ENCODE measurements at regions not wholly inside any gene's neighbourhood (a gene's known extent, or its start where the extent isn't known, plus 50 kb on each side); places are given as distances from the start of the nearest gene placed in this dataset.
"Not testable (repeated sequence)": the region's sequence is repeated elsewhere in the genome, so short reads cannot be mapped to it uniquely, and the experiment has no call there.

DNA sequence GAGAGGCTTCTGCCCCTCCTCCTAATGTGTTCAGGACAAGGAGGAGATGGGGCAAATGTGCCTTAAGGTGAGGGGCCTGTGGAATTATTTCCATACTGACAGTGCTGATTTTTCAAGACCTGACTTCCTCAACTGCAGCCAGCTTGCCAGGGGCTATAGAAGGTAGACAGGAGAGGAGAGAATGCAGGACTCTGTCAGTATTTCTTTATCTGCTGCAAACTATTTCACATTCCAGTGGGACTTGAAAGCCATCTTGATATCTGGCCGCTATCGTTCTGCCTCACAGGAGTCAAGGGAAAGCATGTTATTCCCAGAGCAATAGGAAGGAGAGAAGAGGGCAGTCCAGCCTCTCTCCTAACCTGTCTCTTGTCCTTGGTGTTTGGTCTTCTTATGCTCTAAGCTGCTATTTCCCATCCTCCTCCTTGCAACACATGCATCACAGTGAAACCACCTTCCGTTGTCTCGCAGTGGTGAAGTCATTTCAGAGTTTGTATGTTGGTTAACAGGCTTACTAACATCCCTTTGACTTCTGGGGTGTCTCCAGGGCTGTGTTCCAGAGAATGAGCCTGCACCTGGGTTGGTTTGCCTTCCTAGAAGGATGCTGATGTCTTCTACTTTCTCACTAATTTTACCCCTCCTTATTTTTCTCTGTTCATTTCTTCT is 95.1 kb upstream of the MRPS22 start:
- no peak for DNase-seq

DNA sequence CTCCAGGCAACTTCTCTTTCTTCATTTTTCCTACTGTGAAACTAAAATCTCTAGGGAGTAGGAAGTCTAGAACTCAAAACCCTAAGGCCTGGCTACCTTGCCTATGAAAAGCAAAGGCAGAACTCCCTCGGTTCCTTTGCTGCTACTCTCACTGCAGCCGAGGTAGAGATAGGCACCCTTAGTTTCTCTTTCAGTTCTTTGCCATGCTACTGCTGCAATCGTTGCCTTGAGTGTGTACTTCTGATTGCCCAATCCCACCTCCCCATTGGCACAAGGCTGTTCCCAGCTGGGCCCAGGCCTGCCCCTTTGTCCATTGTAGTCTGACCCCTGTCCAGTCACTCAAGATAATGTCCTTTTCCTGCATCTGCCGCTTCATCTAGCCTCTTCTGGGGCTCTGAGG is 92.3 kb upstream of the MRPS22 start:
- DNase-seq: no peak

DNA sequence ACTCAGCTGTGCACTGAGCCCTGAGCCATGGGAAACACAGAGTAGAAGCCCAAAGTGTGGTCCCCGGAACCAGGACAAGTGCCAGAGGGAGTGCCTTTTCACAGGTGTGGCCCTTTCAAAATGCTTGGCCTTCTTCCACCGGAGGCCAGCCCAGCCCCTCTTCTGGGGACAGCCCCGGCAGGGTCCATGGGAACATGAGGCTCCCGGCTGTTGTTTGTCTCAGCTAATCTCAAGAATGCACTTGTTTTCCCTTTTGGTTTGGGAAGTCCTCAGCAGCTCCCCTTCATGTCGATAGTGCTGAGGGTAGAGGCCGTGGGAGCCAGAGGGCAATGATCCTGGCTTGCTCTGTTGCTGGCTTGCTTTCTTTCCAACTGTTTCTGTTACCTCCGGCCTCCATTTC is 91.1 kb upstream of the MRPS22 start:
- no peak for DNase-seq

DNA sequence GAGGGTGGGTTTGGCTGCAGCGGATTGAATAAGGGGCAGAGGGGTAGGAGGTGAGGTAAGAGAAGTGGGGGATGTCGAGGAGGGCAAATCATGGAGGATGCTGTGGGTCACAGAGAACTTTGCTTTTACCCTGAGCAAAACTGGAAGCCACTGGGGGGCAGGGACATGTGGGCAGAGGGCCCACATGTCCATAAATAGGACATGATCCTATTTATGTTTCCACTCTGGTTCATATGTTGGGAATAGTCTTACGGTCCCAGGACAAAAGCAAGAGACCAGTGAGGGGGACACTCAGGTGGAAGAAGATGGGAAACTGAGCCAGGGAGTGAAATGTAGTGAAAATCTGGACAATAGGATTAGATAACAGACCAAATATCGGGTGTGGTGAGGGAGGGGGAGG is 85.5 kb upstream of the MRPS22 start:
- no peak for DNase-seq

DNA sequence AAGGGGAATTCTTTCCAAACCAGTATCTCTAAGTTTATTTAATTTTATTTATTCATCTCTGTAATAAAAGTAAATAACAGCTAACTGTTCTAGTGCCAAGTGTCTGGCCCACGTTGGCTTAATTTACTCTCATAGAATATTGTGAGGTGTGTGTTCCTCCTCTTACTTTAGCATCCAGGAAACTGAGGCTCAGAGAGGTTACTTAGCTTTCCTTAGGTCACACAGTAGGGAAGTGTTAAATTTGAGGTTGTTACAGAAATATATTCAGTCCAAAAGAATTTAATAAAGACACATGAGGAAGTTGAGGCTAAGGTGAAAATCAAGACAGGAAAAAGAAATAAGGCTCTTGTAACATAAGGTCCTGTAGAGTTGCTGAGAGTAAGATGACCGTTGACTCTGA is 84.4 kb upstream of the MRPS22 start:
- no peak for DNase-seq

DNA sequence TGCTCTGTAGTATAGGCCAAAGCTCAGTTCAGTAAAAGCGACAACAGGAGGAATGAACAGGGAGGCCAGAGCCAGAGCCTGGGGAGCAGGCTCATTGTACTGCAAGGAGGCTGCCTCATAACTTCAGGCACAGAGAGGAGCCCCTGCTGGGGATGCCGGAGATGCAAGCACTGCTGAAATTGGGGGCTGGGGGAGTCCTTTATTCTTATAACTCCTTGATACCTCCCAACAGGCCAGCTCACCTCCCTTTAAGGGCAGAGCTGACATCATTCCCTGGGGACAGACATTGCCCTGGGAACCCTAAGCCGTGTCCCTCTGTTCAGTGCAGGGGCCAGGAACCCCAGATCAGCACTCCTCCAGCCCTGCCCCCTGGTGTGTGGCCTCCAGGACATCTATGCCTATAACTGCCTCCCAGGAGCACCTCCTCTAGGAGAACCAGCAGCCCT is 83.8 kb upstream of the MRPS22 start:
- no peak for DNase-seq

DNA sequence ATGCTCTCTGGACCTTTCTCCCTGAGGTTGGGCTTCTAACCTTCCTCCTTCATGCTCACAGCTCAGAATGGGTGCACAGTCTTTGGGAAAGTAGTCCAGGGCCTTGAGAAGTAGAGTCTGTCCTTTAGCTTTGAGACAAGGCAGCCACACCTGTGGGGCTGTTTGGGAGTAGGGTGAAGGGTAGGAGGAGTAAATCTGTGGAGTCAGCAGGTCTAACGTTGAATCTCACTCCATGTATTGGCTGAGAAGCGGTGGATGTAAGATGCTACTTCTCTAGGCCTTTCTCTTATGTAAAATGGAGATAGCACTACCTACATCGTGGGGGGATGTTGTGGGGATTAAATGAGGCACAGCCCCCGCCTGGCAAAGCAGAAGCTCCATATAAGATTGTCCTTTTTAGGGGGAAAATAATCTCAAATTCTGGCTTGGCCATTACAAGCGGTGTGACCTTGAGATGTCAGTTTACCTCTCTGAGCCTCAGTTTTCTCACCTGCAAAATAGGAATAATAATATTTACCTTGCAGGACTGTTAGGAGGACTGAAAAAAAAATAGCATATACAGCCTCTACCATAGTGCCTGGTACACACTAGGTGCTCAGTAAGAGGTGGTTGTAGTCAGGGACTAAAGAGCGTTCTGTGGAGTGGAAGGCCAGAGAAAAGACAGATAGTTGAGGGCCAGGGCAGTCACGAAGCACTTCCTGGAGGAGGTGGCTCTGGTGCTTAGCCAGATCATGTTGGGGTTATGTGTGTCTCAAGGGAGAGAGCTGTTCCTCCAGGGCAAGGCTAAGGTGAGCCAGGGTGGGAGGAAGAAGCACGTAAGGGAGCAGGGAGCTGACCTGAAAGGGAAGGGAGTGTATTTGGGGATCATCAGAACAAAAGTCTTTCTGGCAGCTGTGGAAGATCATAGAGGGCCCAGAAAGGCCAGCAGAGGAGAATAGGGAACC is 82.8 kb upstream of the MRPS22 start:
- DNase-seq: no peak

DNA sequence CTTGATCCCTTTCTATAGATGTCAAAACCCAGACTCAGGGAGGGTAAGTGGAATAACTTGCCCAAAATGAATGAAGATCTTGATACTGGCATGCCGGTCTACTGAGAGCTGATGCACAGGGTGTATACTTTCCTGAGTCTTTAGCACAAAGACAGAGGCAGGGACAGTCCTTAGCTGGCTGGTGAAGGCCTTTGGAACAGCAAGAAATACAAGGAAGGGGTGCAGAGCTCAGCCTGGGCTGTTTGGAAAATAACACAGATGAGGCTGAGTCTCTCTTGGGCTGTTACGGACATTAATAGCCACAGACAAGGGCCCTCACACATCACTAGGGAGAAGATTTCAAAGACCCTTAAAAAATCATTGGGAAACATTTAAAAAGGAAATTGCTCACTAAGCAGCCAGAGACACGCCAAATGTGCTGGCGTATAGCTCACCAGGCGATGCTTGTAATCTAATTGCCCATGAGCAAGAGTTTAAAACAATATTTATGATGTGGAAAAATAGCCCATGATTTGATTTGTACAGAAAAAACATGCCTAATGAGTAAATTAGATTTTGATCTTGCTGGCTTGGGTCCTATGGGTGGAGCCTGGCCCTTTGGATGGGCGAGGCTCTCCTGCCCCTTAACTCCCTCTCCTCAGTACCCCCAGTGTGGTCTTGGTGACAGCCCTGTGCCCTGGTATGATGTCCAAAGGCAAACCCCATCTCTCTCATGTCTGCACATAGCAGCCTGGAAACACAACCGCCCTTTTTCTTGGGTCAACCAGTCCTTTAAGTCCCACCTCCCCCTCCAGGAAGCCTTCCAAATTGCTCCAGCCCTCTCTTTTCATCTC is 81.8 kb upstream of the MRPS22 start:
- DNase-seq: no peak

DNA sequence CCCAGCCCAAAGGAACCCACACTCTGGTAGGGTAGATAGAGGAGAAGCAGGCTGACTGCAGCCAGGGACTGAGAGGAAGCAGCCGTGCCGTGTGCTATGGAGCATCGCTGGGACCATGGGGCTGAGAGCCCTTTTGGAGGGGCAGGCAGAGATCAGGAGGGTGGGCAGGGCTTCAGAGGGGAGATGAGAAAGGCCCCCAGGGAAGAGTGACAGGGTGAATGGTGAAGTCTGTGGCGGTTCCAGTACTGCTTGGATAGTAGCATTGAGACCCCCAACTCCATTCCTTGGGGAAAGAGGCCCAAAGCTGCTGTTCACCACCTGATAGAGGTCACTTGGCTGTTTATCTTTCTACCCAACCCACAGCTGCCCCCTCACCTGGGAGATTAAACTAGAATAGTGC is 80.0 kb upstream of the MRPS22 start:
- no peak for DNase-seq

DNA sequence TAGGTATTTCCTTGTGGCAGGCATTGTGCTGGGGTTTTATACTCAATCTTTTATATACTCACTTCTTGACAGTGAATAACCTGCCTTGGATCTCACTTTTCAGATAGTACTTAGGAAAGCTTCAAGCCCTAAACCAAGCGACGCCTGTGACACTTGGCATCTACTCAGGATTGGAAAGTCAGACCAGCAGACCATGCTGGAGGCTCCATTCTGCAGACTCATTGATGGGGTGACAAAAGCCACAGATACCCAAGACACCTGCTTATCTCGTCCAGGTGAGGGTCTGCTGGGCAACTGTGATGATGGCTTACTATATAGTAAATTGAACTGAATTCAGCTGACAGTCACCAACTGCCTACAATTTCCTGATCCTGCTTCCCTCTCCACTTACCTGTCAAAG is 79.4 kb upstream of the MRPS22 start:
- no peak for DNase-seq

DNA sequence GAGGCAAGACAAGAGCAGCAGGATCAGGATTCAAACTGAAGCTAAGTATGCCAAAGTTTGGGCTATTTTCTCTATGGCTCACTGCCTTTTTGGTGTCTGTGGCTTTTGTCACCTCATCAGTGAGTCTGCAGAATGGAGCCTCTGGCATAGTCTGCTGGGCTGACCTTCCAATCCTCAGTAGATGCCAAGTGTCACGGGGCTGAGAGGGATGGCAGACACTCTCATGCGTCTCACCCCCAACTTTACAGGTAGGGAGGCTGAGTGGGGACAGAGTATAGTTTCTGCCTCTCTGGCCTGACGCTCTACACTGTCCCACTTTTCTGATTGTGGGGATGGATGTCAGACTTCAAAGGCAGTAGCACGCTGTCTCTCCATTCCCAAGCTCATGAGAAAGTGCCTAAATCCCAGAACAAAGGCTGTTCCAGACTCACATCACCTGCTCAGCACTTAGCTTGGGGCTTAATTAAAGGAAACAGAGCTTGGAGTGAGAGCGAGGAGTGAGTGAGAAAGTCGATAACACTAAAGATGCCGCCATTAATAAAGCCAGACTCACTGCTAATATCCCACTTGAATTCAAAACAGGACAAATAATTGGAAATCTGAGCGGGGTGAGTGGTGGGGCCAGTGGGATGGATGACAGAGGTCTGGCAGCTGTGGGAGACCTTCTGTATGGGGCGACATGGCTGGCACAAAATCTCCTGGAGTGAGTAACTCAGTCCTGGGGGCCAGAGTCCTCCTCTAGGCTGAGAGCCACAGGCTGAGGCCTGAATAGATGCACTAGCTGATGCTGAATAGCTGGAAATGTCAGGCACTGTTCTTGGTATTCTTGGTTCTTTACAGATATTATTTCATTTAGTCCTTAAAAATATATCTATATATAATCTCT is 78.4 kb upstream of the MRPS22 start:
- DNase-seq: no peak

DNA sequence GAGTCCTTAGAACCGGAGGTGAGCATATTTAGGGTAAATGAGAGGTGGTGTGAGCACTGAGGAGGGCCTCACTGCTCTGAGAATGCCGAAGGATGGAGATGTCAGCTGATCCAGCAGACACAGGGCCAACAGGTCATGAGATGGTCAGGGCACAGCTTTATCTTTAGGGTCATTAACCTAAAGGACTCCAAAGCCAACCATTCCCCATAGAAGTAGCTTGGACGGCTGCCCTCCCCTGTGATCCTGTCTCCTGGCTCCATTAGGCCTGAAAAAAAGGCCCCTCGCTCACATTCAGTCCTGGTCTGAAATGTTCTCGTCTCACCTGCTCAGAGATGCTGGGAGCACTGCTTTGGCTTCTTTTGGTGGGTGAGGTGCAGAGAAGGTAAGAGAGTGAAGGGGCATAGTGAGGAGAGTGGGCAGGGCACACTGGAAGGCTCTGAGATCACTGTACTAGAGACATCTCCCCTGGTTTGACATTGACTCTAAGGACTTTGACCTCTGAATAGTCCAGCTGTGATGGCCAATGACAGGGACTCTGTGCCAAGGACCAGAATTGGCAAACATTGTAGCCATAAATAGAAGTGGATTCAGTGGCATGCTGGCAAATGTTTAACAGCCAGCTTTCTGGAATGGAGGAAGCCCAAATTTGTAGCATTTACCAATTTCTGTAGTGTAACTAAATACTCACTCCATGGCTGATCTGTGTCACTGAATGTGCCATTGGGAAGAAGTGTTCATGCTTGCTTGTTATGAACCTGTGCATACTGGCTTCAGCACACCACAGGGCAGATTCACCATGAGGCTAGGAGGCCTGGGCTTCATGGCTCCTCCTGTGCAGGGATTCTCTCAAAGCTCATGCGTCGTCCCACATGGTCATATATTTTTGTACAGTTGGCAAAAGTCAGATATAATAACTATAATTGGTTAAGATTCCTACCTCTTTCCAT is 76.2 kb upstream of the MRPS22 start:
- DNase-seq: no peak

DNA sequence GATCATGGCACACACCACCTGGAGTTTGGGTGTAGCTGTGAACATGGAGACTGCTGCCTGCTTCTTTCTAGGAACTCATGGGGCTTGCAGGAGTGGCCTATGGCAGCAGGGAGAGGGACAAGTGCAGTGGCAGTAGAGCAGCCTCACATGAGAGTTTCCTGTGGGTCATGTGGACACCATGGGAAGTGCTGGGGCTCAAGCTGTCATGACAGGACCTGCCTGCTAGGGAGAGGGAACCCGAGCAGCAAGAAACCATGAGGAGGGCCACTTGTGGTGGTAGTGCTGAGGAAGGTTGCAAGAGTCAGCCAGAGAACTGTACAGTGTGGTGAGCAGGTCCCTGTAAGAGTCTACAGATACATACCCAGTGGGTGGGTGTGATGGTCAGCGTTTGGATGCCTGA is 73.8 kb upstream of the MRPS22 start:
- DNase-seq: no peak

DNA sequence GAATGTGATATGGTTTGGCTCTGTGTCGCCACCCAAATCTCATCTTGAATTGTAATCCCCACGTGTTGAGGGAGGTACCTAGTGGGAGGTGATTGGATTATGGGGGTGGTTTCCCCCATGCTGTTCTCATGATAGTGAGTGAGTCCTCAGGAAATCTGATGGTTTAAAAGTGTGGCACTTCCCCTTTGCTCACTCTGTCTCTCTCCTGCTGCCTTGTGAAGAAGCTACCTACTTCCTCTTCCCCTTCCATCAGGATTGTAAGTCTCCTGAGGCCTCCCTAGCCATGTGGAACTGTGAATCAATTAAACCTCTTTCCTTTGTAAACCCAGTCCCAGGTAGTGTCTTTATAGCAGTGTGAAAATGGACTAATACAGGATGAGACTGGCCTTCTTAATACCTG is 73.2 kb upstream of the MRPS22 start:
- not testable (repeated sequence) for DNase-seq

DNA sequence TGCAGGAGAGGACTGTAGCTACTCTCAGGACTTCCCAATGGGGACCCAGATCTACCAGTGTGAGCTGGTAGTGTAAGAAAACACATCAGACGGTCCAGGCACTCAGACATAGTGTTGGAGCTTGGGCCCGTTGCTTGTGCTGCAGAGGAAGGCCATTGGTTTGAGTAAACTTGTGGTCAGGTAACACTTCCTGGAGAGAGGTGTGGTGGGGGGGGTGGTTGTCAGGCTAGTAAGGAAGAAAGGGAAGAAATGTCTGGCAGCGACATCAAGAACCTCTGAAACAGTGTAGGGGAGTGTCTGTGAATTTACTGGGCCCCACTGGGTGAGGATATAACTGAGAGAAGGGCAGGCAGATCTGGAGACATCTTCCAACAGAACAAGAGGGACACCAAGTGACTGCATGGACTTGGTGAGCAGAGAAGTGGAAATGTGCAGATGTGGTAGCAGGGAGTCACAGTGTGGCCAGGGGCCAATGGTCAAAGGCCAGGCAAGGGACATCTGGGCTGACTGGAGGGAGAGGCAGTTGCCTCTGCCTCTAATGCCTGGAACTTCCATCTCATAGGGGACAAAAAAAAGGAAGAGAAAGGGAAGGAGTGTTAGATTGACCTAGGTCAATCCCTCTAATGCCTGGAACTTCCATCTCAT is 63.7 kb upstream of the MRPS22 start:
- no peak for DNase-seq

DNA sequence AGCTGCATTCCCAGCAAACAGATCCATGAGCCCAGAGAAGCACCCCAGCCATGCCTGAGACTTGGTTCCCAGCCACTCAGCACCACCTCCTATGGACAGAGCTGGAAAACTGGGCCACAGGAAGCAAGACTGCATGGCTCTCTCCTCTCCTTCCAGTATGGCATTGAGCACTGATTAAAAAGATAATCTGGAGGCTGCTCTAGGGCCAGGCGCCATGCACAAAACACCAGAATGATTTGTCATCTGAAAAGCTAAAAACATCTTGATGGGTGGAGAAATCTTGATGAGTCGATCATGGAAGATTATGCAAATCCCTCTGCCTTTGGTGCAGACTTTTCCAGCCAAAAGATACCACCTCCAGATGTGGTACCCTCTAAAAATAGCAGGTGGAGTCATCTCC is 62.7 kb upstream of the MRPS22 start:
- no peak for DNase-seq

DNA sequence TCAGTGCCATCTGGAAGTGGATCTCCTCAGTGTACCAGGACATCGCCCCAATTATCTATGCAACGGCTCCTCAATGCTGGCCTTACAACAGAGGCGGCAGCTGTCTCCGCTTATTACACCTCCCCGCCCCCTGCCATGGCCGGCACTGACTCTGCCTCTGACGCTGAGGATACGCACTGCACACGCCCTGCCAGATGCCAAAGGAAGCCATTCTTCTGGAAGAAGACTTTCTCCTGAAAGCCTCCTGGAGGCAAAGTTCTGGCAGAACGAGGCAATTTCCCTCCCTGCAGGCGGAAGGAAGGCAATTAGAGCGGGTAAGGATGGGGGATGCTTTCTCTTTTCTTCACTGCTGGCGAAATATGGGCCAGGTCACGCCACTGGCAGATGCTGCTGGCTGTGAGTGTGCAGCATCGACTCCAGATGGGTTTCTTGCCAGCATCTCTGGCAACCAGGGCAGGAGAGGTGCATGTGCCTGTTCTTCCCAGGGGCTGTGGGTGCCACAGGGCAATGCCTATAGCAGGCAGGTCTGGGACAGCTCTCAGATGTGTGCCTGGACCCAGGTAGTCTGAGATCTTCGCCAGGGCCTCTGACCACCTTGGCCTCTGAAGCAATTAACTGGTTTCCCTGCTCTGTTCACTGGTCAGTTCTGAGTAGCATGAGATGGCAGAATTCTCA is 62.2 kb upstream of the MRPS22 start:
- DNase-seq: no peak

DNA sequence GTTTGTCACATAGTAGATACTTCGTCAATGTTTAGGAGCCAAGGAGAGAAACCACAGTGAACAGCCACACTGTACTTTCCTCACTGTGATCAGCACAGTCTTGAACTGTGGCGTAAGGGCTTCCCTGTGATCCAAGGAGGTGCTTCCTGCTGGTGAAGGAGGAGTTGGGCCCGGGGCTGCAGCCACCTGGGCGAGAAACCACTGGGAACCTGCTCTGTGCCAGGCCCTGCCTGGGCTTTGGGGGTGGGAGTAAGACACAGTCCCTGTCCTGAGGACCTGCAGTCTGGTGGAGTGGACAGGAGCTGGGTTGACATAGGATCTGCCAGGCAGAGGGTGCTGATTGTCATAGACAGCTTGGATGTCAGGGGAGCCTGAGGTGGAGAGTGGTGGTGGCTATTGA is 60.5 kb upstream of the MRPS22 start:
- no peak for DNase-seq

DNA sequence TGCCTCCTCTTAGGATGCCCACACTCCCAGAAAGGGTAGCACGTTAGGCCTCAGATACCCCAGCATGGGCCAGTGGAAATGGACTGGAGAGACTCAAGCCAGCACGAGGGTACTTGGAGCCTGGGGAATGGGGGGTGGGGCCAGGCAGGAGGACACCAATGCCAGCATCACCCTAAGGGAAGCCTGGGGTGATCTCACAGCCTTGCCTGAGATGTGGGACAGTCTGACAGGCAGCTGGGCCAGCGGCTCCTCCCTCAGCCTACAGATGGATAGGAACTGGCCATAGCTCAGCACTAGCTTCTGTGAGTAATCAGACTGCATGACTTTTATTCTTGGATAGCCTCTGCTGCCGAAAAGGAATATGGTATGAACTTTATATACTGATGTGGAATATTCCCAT is 59.6 kb upstream of the MRPS22 start:
- DNase-seq: no peak

DNA sequence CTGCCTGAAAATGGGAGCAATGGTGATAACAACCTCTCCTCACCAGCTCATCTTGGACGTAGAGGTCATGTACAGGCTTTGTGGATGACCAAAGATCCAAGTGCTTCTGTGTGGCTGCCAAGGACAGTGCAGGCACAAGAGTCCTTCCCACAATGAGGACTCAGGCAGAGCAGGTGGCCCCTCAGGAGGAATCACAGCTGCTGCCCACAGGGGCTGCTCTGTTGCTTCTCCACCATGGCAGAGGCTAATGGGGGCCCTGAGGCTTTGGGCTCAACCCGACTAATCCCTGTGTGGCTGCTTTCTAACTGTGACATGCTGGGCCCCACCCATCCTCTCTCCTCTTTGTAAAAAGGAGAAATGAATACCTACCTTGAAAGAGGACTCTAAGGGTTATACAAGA is 58.1 kb upstream of the MRPS22 start:
- DNase-seq: no peak

All from stimulated activated CD4-positive, alpha-beta T cell treated with anti-CD3 and anti-CD28 coated beads, Interleukin-4, amount 100 ng/mL, for 24 hours (primary cell).